ENCODE measurements at regions not wholly inside any gene's neighbourhood (a gene's known extent, or its start where the extent isn't known, plus 50 kb on each side); places are given as distances from the start of the nearest gene placed in this dataset.
"Not testable (repeated sequence)": the region's sequence is repeated elsewhere in the genome, so short reads cannot be mapped to it uniquely, and the experiment has no call there.

DNA sequence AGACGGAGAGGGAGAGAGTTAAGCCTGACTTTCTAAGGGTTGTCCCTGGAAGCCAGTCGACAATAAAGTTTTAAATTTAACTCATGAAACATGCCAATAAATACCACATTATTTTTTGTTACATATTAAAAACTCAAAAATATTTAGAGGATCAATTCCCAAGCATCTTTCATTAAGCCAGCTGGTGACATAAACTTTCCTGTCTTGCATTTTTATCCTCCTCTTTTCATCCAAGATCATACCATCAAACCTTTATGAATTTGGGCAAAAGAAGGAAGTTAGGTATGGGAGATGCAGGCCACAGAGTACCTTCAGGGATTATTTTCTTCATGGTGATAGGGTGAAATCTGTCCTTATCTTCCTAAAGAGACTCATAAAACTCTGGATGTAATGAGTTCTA, 178.3 kb upstream of the FBXL17 start:
- Mint-ChIP-seq H3K4me1 (ENCODE audit: low read depth) (no peaks in the 10 kb centered on the region), H3K9me3 (no peaks in the 10 kb centered on the region), H3K27ac (no peak overlapping the region), H3K36me3 (ENCODE audit: low read depth) (no peaks in the 10 kb centered on the region), H3K27me3 (no peaks in the 10 kb centered on the region), H3K4me3 (no peak overlapping the region)
- H3K27me3 ChIP-seq (ENCODE audit: control insufficient read depth in 1 of 2, insufficient read depth in 2 of 2, low read length in 2 of 2): peaks cover 0 to 1% of the 10 kb centered on the region in 2 experiments
- no peaks in the 10 kb centered on the region for H3K4me1 ChIP-seq (ENCODE audit: insufficient read depth, low read length)
- TF ChIP-seq, protein P1, sequence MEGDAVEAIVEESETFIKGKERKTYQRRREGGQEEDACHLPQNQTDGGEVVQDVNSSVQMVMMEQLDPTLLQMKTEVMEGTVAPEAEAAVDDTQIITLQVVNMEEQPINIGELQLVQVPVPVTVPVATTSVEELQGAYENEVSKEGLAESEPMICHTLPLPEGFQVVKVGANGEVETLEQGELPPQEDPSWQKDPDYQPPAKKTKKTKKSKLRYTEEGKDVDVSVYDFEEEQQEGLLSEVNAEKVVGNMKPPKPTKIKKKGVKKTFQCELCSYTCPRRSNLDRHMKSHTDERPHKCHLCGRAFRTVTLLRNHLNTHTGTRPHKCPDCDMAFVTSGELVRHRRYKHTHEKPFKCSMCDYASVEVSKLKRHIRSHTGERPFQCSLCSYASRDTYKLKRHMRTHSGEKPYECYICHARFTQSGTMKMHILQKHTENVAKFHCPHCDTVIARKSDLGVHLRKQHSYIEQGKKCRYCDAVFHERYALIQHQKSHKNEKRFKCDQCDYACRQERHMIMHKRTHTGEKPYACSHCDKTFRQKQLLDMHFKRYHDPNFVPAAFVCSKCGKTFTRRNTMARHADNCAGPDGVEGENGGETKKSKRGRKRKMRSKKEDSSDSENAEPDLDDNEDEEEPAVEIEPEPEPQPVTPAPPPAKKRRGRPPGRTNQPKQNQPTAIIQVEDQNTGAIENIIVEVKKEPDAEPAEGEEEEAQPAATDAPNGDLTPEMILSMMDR (IDR thresholded peaks at IDR 0.05): no peak
- no peak for DNase-seq
- no peak for ATAC-seq (ENCODE audit: poor library complexity)
- no peaks in the 10 kb centered on the region for H3K36me3 ChIP-seq (ENCODE audit: insufficient read depth, low read length)
- ChIA-PET POLR2A (no interaction called here), CTCF (no interaction called here)
- H3K9me3 ChIP-seq (ENCODE audit: control insufficient read depth in 1 of 2, insufficient read depth in 1 of 2, low read length in 2 of 2): no peaks in the 10 kb centered on the region
- intact Hi-C loops (cut with DNase I, micrococcal nuclease): no loop called here
- H3K27ac ChIP-seq (ENCODE audit: low read depth in 1 of 2, low read length in 2 of 2): no peak overlapping the region
- no peak overlapping the region for H3K4me3 ChIP-seq (ENCODE audit: low read length)

DNA sequence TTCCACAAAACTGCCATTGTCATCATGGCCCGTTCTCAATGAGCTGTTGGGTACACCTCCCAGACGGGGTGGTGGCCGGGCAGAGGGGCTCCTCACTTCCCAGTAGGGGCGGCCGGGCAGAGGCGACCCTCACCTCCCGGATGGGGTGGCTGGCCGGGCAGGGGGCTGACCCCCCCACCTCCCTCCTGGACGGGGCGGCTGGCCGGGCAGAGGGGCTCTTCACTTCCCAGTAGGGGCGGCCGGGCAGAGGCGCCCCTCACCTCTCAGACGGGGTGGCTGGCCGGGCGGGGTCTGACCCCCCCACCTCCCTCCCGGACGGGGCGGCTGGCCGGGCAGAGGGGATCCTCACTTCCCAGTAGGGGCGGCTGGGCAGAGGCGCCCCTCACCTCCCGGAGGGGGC, 176.9 kb upstream of the FBXL17 start:
- H3K4me1 Mint-ChIP-seq (ENCODE audit: low read depth); H3K4me3 ChIP-seq (ENCODE audit: low read length); H3K9me3 ChIP-seq (ENCODE audit: control insufficient read depth in 1 of 2, insufficient read depth in 1 of 2, low read length in 2 of 2); H3K27ac ChIP-seq (ENCODE audit: low read depth in 1 of 2, low read length in 2 of 2); CTCF ChIA-PET; H3K4me3 Mint-ChIP-seq; POLR2A ChIA-PET; H3K27me3 Mint-ChIP-seq; DNase-seq; H3K9me3 Mint-ChIP-seq; H3K36me3 ChIP-seq (ENCODE audit: insufficient read depth, low read length); H3K27me3 ChIP-seq (ENCODE audit: control insufficient read depth in 1 of 2, insufficient read depth in 2 of 2, low read length in 2 of 2); H3K4me1 ChIP-seq (ENCODE audit: insufficient read depth, low read length); H3K36me3 Mint-ChIP-seq (ENCODE audit: low read depth); intact Hi-C loops (cut with DNase I, micrococcal nuclease); ATAC-seq (ENCODE audit: poor library complexity); H3K27ac Mint-ChIP-seq: not testable (repeated sequence)

GRCh38 chr5:108558142-108558541, 176.2 kb upstream of the FBXL17 start:
- ATAC-seq (ENCODE audit: poor library complexity); CTCF ChIA-PET; POLR2A ChIA-PET: not testable (repeated sequence)

GRCh38 chr5:108557686-108558085, 175.8 kb upstream of the FBXL17 start:
- intact Hi-C loops (cut with DNase I, micrococcal nuclease): no loop called here
- Mint-ChIP-seq H3K27ac (no peak overlapping the region), H3K27me3 (no peaks in the 10 kb centered on the region), H3K36me3 (ENCODE audit: low read depth) (no peaks in the 10 kb centered on the region), H3K4me1 (ENCODE audit: low read depth) (no peaks in the 10 kb centered on the region), H3K9me3 (no peaks in the 10 kb centered on the region), H3K4me3 (no peak overlapping the region)
- H3K36me3 ChIP-seq (ENCODE audit: insufficient read depth, low read length): no peaks in the 10 kb centered on the region
- ATAC-seq (ENCODE audit: poor library complexity) (no peak), DNase-seq (no peak)
- H3K27ac ChIP-seq (ENCODE audit: low read depth in 1 of 2, low read length in 2 of 2): no peak overlapping the region
- TF ChIP-seq, protein P1 (IDR thresholded peaks at IDR 0.05): no peak
- POLR2A ChIA-PET: no interaction called here
- no peaks in the 10 kb centered on the region for H3K27me3 ChIP-seq (ENCODE audit: control insufficient read depth in 1 of 2, insufficient read depth in 2 of 2, low read length in 2 of 2)
- H3K4me3 ChIP-seq (ENCODE audit: low read length): no peak overlapping the region
- no peaks in the 10 kb centered on the region for H3K9me3 ChIP-seq (ENCODE audit: control insufficient read depth in 1 of 2, insufficient read depth in 1 of 2, low read length in 2 of 2)
- H3K4me1 ChIP-seq (ENCODE audit: insufficient read depth, low read length): no peaks in the 10 kb centered on the region
- CTCF ChIA-PET: no interaction called here

More at GRCh38 chr5:108558142-108558541, 176.2 kb upstream of the FBXL17 start:
- H3K4me1 Mint-ChIP-seq (ENCODE audit: low read depth); DNase-seq; intact Hi-C loops (cut with DNase I, micrococcal nuclease); H3K27ac Mint-ChIP-seq; H3K4me3 Mint-ChIP-seq; H3K9me3 ChIP-seq (ENCODE audit: control insufficient read depth in 1 of 2, insufficient read depth in 1 of 2, low read length in 2 of 2); H3K36me3 Mint-ChIP-seq (ENCODE audit: low read depth); H3K27me3 ChIP-seq (ENCODE audit: control insufficient read depth in 1 of 2, insufficient read depth in 2 of 2, low read length in 2 of 2); H3K4me3 ChIP-seq (ENCODE audit: low read length); H3K36me3 ChIP-seq (ENCODE audit: insufficient read depth, low read length); H3K4me1 ChIP-seq (ENCODE audit: insufficient read depth, low read length); H3K9me3 Mint-ChIP-seq; H3K27ac ChIP-seq (ENCODE audit: low read depth in 1 of 2, low read length in 2 of 2); H3K27me3 Mint-ChIP-seq: not testable (repeated sequence)

Measured in CD4-positive, alpha-beta T cell (primary cell).